PFSK-1 (cell line): ENCODE measurements at regions not wholly inside any gene's neighbourhood (a gene's known extent, or its start where the extent isn't known, plus 50 kb on each side); places are given as distances from the start of the nearest gene placed in this dataset.

Experiments used
- POLR2AphosphoS5 ChIP-seq: IDR thresholded peaks from 2 replicates; pipeline ENCODE4 v1.6.1; 2012; ENCODE audit warnings: low read depth, mild to moderate bottlenecking, control low read depth, low read length, moderate library complexity
- TAF1 ChIP-seq: IDR thresholded peaks from 2 replicates; pipeline ENCODE4 v1.6.1; 2012; ENCODE audit warnings: low read length, control low read depth, borderline replicate concordance; ENCODE audit not compliant: insufficient read depth
- TF ChIP-seq, protein P1 (sequence below), 2 experiments: IDR thresholded peaks; 2 replicates each; pipeline versions ENCODE4 v1.6.1 to v1.8.0; 2011 to 2012; ENCODE audit warnings: low read depth in 2 of 2, low read length in 2 of 2, control low read depth in 1 of 2, inconsistent platforms in 1 of 2, mild to moderate bottlenecking in 1 of 2, moderate library complexity in 1 of 2; ENCODE audit not compliant: insufficient read depth in 1 of 2

GRCh38 chr2:9154061-9154460 is 52.6 kb upstream of the ASAP2 start:
- TF ChIP-seq POLR2AphosphoS5 (no peak), TAF1 (no peak)
- TF ChIP-seq, protein P1, sequence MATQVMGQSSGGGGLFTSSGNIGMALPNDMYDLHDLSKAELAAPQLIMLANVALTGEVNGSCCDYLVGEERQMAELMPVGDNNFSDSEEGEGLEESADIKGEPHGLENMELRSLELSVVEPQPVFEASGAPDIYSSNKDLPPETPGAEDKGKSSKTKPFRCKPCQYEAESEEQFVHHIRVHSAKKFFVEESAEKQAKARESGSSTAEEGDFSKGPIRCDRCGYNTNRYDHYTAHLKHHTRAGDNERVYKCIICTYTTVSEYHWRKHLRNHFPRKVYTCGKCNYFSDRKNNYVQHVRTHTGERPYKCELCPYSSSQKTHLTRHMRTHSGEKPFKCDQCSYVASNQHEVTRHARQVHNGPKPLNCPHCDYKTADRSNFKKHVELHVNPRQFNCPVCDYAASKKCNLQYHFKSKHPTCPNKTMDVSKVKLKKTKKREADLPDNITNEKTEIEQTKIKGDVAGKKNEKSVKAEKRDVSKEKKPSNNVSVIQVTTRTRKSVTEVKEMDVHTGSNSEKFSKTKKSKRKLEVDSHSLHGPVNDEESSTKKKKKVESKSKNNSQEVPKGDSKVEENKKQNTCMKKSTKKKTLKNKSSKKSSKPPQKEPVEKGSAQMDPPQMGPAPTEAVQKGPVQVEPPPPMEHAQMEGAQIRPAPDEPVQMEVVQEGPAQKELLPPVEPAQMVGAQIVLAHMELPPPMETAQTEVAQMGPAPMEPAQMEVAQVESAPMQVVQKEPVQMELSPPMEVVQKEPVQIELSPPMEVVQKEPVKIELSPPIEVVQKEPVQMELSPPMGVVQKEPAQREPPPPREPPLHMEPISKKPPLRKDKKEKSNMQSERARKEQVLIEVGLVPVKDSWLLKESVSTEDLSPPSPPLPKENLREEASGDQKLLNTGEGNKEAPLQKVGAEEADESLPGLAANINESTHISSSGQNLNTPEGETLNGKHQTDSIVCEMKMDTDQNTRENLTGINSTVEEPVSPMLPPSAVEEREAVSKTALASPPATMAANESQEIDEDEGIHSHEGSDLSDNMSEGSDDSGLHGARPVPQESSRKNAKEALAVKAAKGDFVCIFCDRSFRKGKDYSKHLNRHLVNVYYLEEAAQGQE (IDR thresholded peaks at IDR 0.05; ENCODE audit: insufficient read depth in 1 of 2, low read depth in 2 of 2, low read length in 2 of 2) = no peak
